Mesothelial cell of epicardium (in vitro differentiated cells): ENCODE measurements at regions not wholly inside any gene's neighbourhood (a gene's known extent, or its start where the extent isn't known, plus 50 kb on each side); places are given as distances from the start of the nearest gene placed in this dataset.
A peak's percentile ranks its signal among the peaks of the same experiment; 100 is the strongest.

Source experiments
- DNase-seq, 2 experiments: peaks; one replicate each; pipeline ENCODE4 v3.0.0; 2021; ENCODE audit warnings: low spot score in 2 of 2; ENCODE audit not compliant: unreplicated experiment in 2 of 2
- H3K27ac Mint-ChIP-seq: 2 replicates; pipeline ENCODE4 v1.8.0; 2021; ENCODE audit warnings: mixed read lengths
- H3K27me3 Mint-ChIP-seq: 2 replicates; pipeline ENCODE4 v1.8.0; 2021; ENCODE audit warnings: low read depth, mixed read lengths
- H3K36me3 Mint-ChIP-seq: 2 replicates; pipeline ENCODE4 v1.8.0; 2021; ENCODE audit warnings: mixed read lengths
- H3K4me1 Mint-ChIP-seq: 2 replicates; pipeline ENCODE4 v1.8.0; 2021; ENCODE audit warnings: mixed read lengths
- H3K4me3 Mint-ChIP-seq: 2 replicates; pipeline ENCODE4 v1.8.0; 2021; ENCODE audit warnings: mild to moderate bottlenecking, moderate library complexity, mixed read lengths
- H3K9me3 Mint-ChIP-seq: 2 replicates; pipeline ENCODE4 v1.8.0; 2021; ENCODE audit warnings: mixed read lengths
- CTCF ChIP-seq: fragments of 200-600 bp; sonication (generic); IDR thresholded peaks from one replicate; pipeline ENCODE4 v1.5.0; 2021; ENCODE audit warnings: antibody characterized with exemption; ENCODE audit not compliant: unreplicated experiment

GRCh38 chr10:83536426-83536825, 602.9 kb upstream of the GHITM start:
- Mint-ChIP-seq H3K27me3 (no peaks in the 10 kb centered on the region), H3K9me3 (peaks cover 11% of the 10 kb centered on the region), H3K4me3 (no peak overlapping the region), H3K27ac (no peak overlapping the region), H3K4me1 (peaks cover 36% of the 10 kb centered on the region), H3K36me3 (peaks cover 3% of the 10 kb centered on the region)
- DNase-seq: no peak
- no peak for TF ChIP-seq CTCF

- H3K36me3 Mint-ChIP-seq: peaks cover 3% of the 10 kb centered on the region
- TF ChIP-seq CTCF: no peak
- H3K4me3 Mint-ChIP-seq: no peak overlapping the region
- DNase-seq: no peak
- H3K4me1 Mint-ChIP-seq: peaks cover 43% of the 10 kb centered on the region
- H3K27ac Mint-ChIP-seq: no peak overlapping the region
- H3K27me3 Mint-ChIP-seq: no peaks in the 10 kb centered on the region
- peaks cover 7% of the 10 kb centered on the region for H3K9me3 Mint-ChIP-seq
Observed at GRCh38 chr10:83538047-83538446, 601.3 kb upstream of the GHITM start.

- no peak for TF ChIP-seq CTCF
- Mint-ChIP-seq H3K4me3 (no peak overlapping the region), H3K9me3 (peaks cover 7% of the 10 kb centered on the region)
Observed at GRCh38 chr10:83539528-83540308, 599.6 kb upstream of the GHITM start.

GRCh38 chr10:83541046-83541445, 598.3 kb upstream of the GHITM start:
- DNase-seq: no peak

More at GRCh38 chr10:83539528-83540308, 599.6 kb upstream of the GHITM start:
- Mint-ChIP-seq H3K27me3 (no peaks in the 10 kb centered on the region), H3K36me3 (peaks cover 3% of the 10 kb centered on the region), H3K4me1 (peaks cover 54% of the 10 kb centered on the region), H3K27ac (peak overlapping the region; percentile 74)
- no peak for DNase-seq

GRCh38 chr10:83542774-83543411, 596.4 kb upstream of the GHITM start:
- H3K4me1 Mint-ChIP-seq: peaks cover 70% of the 10 kb centered on the region
- H3K27me3 Mint-ChIP-seq: no peaks in the 10 kb centered on the region
- H3K9me3 Mint-ChIP-seq: no peaks in the 10 kb centered on the region
- H3K27ac Mint-ChIP-seq: peak overlapping the region; percentile 63
- no peak overlapping the region for H3K4me3 Mint-ChIP-seq
- TF ChIP-seq CTCF: no peak
- H3K36me3 Mint-ChIP-seq: no peaks in the 10 kb centered on the region
- no peak for DNase-seq

More at GRCh38 chr10:83541046-83541445, 598.3 kb upstream of the GHITM start:
- Mint-ChIP-seq H3K9me3 (peaks cover 7% of the 10 kb centered on the region), H3K4me3 (no peak overlapping the region), H3K4me1 (peaks cover 64% of the 10 kb centered on the region), H3K27ac (no peak overlapping the region), H3K27me3 (no peaks in the 10 kb centered on the region), H3K36me3 (peaks cover under 1% of the 10 kb centered on the region)
- no peak for TF ChIP-seq CTCF
